GM18907 (cell line): ENCODE measurements at regions not wholly inside any gene's neighbourhood (a gene's known extent, or its start where the extent isn't known, plus 50 kb on each side); places are given as distances from the start of the nearest gene placed in this dataset.

Experiments used
- ATAC-seq: cut with Tn5 transposase; IDR thresholded peaks from one replicate; pipeline ENCODE4 v1.9.1; 2021; ENCODE audit warnings: mild to moderate bottlenecking, moderate library complexity; ENCODE audit not compliant: unreplicated experiment

- ATAC-seq, result no peak
Measured at GRCh38 chr10:130804778-130805634, 506.5 kb downstream of the TCERG1L start.

GRCh38 chr10:130805635-130806030 lies 505.9 kb downstream of the TCERG1L start:
- no peak for ATAC-seq

- ATAC-seq, result no peak
Measured at GRCh38 chr10:130806426-130806825, 505.1 kb downstream of the TCERG1L start.

- no peak for ATAC-seq
Measured at GRCh38 chr10:130807096-130807495, 504.4 kb downstream of the TCERG1L start.

GRCh38 chr10:130807721-130808120 lies 503.8 kb downstream of the TCERG1L start:
- ATAC-seq, result no peak

- ATAC-seq, result no peak
Measured at GRCh38 chr10:130808243-130808642, 503.3 kb downstream of the TCERG1L start.

GRCh38 chr10:130808686-130809085 lies 502.8 kb downstream of the TCERG1L start:
- no peak for ATAC-seq

GRCh38 chr10:130809181-130809580 lies 502.3 kb downstream of the TCERG1L start:
- no peak for ATAC-seq

GRCh38 chr10:130809761-130810515 lies 501.6 kb downstream of the TCERG1L start:
- no peak for ATAC-seq

- ATAC-seq, result no peak
Measured at GRCh38 chr10:130810856-130811255, 500.7 kb downstream of the TCERG1L start.

GRCh38 chr10:130812381-130813148 lies 499.0 kb downstream of the TCERG1L start:
- ATAC-seq, result no peak

GRCh38 chr10:130814610-130815009 lies 496.9 kb downstream of the TCERG1L start:
- no peak for ATAC-seq

GRCh38 chr10:130816116-130816901 lies 495.2 kb downstream of the TCERG1L start:
- ATAC-seq, result no peak

GRCh38 chr10:130817046-130817624 lies 494.4 kb downstream of the TCERG1L start:
- no peak for ATAC-seq

- no peak for ATAC-seq
Measured at GRCh38 chr10:130817674-130818073, 493.8 kb downstream of the TCERG1L start.

GRCh38 chr10:130820880-130821482 lies 490.5 kb downstream of the TCERG1L start:
- no peak for ATAC-seq

- ATAC-seq, result no peak
Measured at GRCh38 chr10:130824230-130825014, 487.1 kb downstream of the TCERG1L start.

- no peak for ATAC-seq
Measured at GRCh38 chr10:130833596-130833995, 477.9 kb downstream of the TCERG1L start.

GRCh38 chr10:130834170-130834569 lies 477.4 kb downstream of the TCERG1L start:
- no peak for ATAC-seq
